Body of pancreas (tissue), 4 donors: ENCODE measurements at regions not wholly inside any gene's neighbourhood (a gene's known extent, or its start where the extent isn't known, plus 50 kb on each side); places are given as distances from the start of the nearest gene placed in this dataset.

ENCODE experiments used
- ATAC-seq: fragments of 150-250 bp; one replicate; pipeline ENCODE4 v1.9.1; 2016
- DNase-seq, 4 donors: peaks; one replicate each; pipeline ENCODE4 v3.0.0-alpha.2; 2019
- H3K27ac ChIP-seq, 4 donors: fragments of 200-600 bp; sonication (generic); 1 replicate in 3 of 4; 2 replicates in 1 of 4; pipeline versions ENCODE4 v1.5.1 to v1.6.1; 2016 to 2019; ENCODE audit warnings: mild to moderate bottlenecking in 1 of 4, mixed read lengths in 1 of 4, moderate library complexity in 1 of 4
- H3K27me3 ChIP-seq, 2 donors: fragments of 200-600 bp; sonication (generic); one replicate each; pipeline ENCODE4 v1.6.0; 2016; ENCODE audit warnings: mild to moderate bottlenecking in 1 of 2
- H3K36me3 ChIP-seq, 2 donors: fragments of 200-600 bp; sonication (generic); replicated peaks in 1 of 2; 2 replicates each; pipeline ENCODE4 v1.5.1; 2016; ENCODE audit warnings: low read depth in 2 of 2; ENCODE audit not compliant: insufficient read depth in 1 of 2
- H3K4me1 ChIP-seq: fragments of 200-600 bp; sonication (generic); one replicate; pipeline ENCODE4 v1.6.0; 2016
- H3K4me3 ChIP-seq, 2 donors: fragments of 200-600 bp; sonication (generic); 1 replicate in 1 of 2; 2 replicates in 1 of 2; pipeline ENCODE4 v1.5.1; 2016 to 2019
- H3K9me3 ChIP-seq, 3 donors: fragments of 200-600 bp; sonication (generic); 1 replicate in 2 of 3; 2 replicates in 1 of 3; pipeline ENCODE4 v1.5.1; 2016
- POLR2A ChIP-seq, 3 donors: fragments of 450-650 bp; IDR thresholded peaks; one replicate each; pipeline ENCODE4 v1.6.1; 2016; ENCODE audit warnings: antibody characterized with exemption in 3 of 3, mild to moderate bottlenecking in 2 of 3
- WGBS, 2 donors: methylation state at CpG; one replicate each; pipeline ENCODE4 v1.1.5; 2017; 5-methylcytosine and 5-hydroxymethylcytosine counted together
- intact Hi-C: fragments of 100-400 bp; cut with DNase I; formaldehyde crosslinking; loops from one replicate; pipeline ENCODE4 v1.15.1; 2023
- TF ChIP-seq, protein P1 (sequence below), 7 experiments: fragments of 450-650 bp in 4 of 7; fragments of 200-600 bp in 3 of 7; sonication (generic) in 3 of 7; IDR thresholded peaks; one replicate each; pipeline ENCODE4 v1.5.1; 2016 to 2019; ENCODE audit warnings: antibody characterized with exemption in 7 of 7

DNA sequence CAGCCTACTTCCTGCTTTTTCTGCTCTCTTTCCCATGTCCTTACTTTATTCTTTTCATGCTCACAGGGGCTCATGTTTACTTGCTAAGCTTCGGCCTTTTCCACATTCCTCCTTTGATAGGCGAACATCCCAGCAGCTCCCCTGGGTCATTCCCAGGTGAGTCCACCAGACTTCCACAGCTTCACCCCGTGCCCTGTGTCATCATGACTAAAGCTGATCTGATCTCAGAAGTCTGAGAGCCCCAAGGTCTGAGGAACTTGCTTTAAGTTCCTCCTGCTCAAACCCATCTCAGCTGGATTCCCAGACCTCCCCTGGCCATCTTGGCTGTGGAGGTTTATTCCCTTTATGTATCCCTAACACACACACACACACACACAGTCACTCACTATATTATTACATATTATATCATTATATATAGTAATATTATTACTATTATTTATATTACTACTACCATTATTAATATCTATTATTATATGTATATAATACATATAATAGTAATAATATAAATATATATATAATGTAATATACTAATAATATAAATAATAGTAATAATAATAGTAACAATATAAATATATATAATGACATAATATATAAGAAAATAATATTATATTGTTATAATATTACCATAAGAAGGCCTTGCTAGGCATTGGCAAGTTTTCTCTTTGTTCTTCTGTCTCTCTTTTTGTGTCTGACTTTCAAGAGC lies 295.9 kb downstream of the PTEN start:
- no peak overlapping the region for H3K27ac ChIP-seq
- H3K27me3 ChIP-seq = no peaks in the 10 kb centered on the region
- H3K9me3 ChIP-seq = no peaks in the 10 kb centered on the region
- intact Hi-C loops = no loop called here
- DNase-seq (no peak), ATAC-seq (no peak)
- 55 to 60% methylated on average over 3 of the region's 3 CpGs for WGBS, 2 donors
- no peak overlapping the region for H3K4me3 ChIP-seq
- H3K36me3 ChIP-seq = no peaks in the 10 kb centered on the region
- H3K4me1 ChIP-seq = peaks cover 4% of the 10 kb centered on the region
- no peak for TF ChIP-seq POLR2A (IDR thresholded peaks at IDR 0.05)
- TF ChIP-seq, protein P1, sequence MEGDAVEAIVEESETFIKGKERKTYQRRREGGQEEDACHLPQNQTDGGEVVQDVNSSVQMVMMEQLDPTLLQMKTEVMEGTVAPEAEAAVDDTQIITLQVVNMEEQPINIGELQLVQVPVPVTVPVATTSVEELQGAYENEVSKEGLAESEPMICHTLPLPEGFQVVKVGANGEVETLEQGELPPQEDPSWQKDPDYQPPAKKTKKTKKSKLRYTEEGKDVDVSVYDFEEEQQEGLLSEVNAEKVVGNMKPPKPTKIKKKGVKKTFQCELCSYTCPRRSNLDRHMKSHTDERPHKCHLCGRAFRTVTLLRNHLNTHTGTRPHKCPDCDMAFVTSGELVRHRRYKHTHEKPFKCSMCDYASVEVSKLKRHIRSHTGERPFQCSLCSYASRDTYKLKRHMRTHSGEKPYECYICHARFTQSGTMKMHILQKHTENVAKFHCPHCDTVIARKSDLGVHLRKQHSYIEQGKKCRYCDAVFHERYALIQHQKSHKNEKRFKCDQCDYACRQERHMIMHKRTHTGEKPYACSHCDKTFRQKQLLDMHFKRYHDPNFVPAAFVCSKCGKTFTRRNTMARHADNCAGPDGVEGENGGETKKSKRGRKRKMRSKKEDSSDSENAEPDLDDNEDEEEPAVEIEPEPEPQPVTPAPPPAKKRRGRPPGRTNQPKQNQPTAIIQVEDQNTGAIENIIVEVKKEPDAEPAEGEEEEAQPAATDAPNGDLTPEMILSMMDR (IDR thresholded peaks at IDR 0.05) = no peak

DNA sequence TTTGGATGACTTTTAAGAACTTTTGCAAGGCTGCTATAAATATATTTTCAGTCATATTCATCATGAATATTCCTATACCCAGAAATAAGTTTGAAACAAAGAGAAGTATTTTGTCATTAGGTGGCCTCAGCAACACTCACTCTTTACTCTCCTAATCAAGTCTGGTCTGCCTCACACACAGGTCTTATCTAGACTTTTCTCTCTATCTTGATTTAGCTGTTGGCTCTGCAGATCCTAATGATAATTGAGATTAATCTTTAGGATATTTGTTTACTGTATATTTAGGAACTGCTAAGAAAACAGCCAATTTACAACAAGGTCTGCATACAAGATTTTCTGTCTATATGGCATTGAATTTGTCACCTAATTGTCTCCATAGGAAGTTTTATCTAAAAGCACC lies 297.6 kb downstream of the PTEN start:
- no peak for DNase-seq
- intact Hi-C loops = no loop called here
- H3K27ac ChIP-seq = no peak overlapping the region
- no peaks in the 10 kb centered on the region for H3K36me3 ChIP-seq
- no peak for TF ChIP-seq POLR2A (IDR thresholded peaks at IDR 0.05)
- peaks cover 4% of the 10 kb centered on the region for H3K4me1 ChIP-seq
- no peaks in the 10 kb centered on the region for H3K9me3 ChIP-seq
- H3K27me3 ChIP-seq = no peaks in the 10 kb centered on the region
- no peak for ATAC-seq
- H3K4me3 ChIP-seq = no peak overlapping the region

DNA sequence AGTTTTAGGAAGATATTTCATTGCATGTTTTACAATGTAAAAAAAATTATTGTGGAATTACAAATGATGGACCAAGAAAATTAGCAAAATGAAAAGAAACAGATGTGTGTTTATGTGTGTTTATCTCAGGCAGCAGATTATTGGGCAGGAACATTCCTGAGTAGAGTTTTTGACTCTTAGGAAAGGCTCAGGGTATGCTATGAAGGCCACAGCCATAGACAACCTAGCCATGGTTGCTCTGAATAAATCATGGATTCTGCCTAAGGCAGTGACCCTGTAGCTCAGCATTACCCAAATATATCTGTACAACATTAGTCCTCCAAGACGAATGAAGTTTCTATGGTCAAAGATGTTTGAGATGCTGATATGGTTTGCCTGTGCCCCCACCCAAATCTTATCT lies 298.3 kb downstream of the PTEN start:
- ATAC-seq = no peak
- DNase-seq = no peak
- H3K9me3 ChIP-seq = no peaks in the 10 kb centered on the region
- no peaks in the 10 kb centered on the region for H3K27me3 ChIP-seq
- H3K36me3 ChIP-seq = no peaks in the 10 kb centered on the region
- TF ChIP-seq POLR2A (IDR thresholded peaks at IDR 0.05) = no peak
- TF ChIP-seq, protein P1 (IDR thresholded peaks at IDR 0.05) = no peak
- no peak overlapping the region for H3K27ac ChIP-seq
- H3K4me3 ChIP-seq = no peak overlapping the region
- WGBS, 2 donors = 91 to 93% methylated on average over 1 of the region's 1 CpG
- intact Hi-C loops = no loop called here
- H3K4me1 ChIP-seq = peaks cover 4% of the 10 kb centered on the region

DNA sequence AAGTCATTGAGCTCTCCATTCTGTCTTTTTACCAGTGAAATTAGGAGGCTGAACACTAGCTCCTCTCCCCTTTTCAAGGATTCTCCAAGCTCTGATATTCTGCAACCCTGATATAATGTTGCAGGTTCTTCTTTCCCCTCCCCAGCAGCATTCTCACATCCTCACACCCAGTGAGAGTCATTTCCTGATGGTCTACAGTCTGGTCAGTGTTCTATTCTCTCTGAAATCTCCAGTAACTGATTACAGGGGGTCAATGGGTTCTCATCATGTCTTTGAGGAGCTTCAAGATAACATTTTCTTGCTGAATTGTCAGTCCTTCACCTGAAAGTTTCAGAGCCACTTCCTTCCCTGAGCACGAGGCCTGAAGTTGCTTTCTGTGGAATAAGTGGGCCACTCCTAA lies 299.4 kb downstream of the PTEN start:
- 84 to 87% methylated on average over 1 of the region's 1 CpG for WGBS, 2 donors
- DNase-seq = no peak
- no peak for ATAC-seq
- TF ChIP-seq POLR2A (IDR thresholded peaks at IDR 0.05) = no peak
- TF ChIP-seq, protein P1 (IDR thresholded peaks at IDR 0.05) = no peak
- intact Hi-C loops = no loop called here
- no peak overlapping the region for H3K4me3 ChIP-seq
- no peaks in the 10 kb centered on the region for H3K36me3 ChIP-seq
- H3K9me3 ChIP-seq = no peaks in the 10 kb centered on the region
- no peaks in the 10 kb centered on the region for H3K27me3 ChIP-seq
- no peak overlapping the region for H3K27ac ChIP-seq
- H3K4me1 ChIP-seq = peaks cover under 1% of the 10 kb centered on the region

DNA sequence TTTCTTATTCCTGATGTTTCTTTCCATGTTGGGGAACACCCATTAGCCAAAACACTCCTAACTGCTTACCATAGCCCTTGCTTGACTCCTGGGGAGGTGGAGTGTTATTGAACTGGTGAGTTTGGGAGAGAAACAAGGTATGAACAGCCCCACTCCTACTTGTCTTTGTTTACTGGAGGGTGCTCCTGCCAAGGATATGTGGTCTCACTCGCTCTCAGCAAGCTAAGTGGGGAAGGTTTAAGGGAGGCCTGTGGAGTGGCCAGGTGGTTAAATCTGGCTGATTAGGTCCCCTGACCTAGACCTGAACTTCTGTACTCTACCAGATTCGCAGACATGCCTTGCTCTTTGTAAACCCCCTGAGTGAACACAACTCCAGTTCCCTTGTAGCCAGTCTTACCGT lies 300.1 kb downstream of the PTEN start:
- Histone ChIP-seq H3K4me1 (no peaks in the 10 kb centered on the region), H3K36me3 (no peaks in the 10 kb centered on the region), H3K27me3 (no peaks in the 10 kb centered on the region), H3K27ac (no peak overlapping the region), H3K4me3 (no peak overlapping the region), H3K9me3 (no peaks in the 10 kb centered on the region)
- no peak for TF ChIP-seq POLR2A (IDR thresholded peaks at IDR 0.05)
- no peak for DNase-seq
- WGBS, 2 donors = 90 to 94% methylated on average over 3 of the region's 3 CpGs
- intact Hi-C loops = no loop called here
- ATAC-seq = no peak

DNA sequence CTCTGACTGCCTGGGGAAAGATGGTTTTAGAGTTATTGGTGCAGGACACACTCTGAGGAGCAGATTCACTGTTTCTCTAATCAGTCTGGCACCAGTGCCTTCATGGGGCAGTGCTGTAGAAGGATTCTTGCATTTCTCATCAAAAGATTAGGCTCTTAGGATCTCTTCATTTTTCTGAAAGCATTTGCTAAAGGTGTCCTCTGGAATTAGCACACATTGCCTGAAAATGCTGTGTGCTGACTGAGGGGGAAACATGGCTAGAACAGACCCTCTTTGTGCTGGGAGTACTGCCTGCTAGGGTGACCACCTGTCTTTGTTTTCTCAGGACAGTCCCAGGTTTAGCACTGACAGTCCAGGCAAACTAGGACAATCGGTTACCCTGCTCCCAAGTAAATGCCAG lies 301.0 kb downstream of the PTEN start:
- intact Hi-C loops = no loop called here
- no peak for TF ChIP-seq POLR2A (IDR thresholded peaks at IDR 0.05)
- TF ChIP-seq, protein P1 (IDR thresholded peaks at IDR 0.05) = no peak
- ATAC-seq (no peak), DNase-seq (no peak)
- Histone ChIP-seq H3K9me3 (no peaks in the 10 kb centered on the region), H3K36me3 (no peaks in the 10 kb centered on the region), H3K4me1 (no peaks in the 10 kb centered on the region), H3K27ac (no peak overlapping the region), H3K4me3 (no peak overlapping the region), H3K27me3 (no peaks in the 10 kb centered on the region)
- 42 to 46% methylated on average over 1 of the region's 1 CpG for WGBS, 2 donors
